ENCODE measurements at regions not wholly inside any gene's neighbourhood (a gene's known extent, or its start where the extent isn't known, plus 50 kb on each side); places are given as distances from the start of the nearest gene placed in this dataset.

DNA sequence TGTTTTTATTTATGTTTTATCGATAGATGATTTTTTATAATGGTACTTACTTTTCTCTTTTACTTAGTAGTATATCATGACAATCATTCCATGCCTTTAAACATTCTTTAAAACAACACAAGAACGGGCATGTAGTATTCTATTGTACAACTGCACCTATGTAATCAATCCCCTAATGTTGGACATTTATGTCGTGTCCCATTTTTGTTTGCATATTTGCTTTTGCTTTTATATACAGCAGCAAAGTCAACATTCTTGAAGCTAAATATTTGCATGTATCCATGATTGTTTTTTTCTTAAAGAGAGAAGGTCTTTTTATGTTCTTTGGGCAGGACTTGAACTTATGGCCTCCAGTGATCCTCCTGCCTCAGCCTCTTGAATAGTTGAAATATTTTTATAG is 527.0 kb upstream of the CLINT1 start:
- TF ChIP-seq, protein P1, sequence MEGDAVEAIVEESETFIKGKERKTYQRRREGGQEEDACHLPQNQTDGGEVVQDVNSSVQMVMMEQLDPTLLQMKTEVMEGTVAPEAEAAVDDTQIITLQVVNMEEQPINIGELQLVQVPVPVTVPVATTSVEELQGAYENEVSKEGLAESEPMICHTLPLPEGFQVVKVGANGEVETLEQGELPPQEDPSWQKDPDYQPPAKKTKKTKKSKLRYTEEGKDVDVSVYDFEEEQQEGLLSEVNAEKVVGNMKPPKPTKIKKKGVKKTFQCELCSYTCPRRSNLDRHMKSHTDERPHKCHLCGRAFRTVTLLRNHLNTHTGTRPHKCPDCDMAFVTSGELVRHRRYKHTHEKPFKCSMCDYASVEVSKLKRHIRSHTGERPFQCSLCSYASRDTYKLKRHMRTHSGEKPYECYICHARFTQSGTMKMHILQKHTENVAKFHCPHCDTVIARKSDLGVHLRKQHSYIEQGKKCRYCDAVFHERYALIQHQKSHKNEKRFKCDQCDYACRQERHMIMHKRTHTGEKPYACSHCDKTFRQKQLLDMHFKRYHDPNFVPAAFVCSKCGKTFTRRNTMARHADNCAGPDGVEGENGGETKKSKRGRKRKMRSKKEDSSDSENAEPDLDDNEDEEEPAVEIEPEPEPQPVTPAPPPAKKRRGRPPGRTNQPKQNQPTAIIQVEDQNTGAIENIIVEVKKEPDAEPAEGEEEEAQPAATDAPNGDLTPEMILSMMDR (IDR thresholded peaks at IDR 0.05) = no peak
- no peak for TF ChIP-seq POLR2A (IDR thresholded peaks at IDR 0.05)
- H3K4me3 ChIP-seq (ENCODE audit: low read depth, poor library complexity, severe bottlenecking) = no peak overlapping the region
- WGBS, 2 donors = 91 to 94% methylated on average over 3 of the region's 3 CpGs
- intact Hi-C loops (cut with DNase I; ENCODE audit: low total_unique reads) = no loop called here
- DNase-seq (ENCODE audit: low spot score in 2 of 2) = no peak

DNA sequence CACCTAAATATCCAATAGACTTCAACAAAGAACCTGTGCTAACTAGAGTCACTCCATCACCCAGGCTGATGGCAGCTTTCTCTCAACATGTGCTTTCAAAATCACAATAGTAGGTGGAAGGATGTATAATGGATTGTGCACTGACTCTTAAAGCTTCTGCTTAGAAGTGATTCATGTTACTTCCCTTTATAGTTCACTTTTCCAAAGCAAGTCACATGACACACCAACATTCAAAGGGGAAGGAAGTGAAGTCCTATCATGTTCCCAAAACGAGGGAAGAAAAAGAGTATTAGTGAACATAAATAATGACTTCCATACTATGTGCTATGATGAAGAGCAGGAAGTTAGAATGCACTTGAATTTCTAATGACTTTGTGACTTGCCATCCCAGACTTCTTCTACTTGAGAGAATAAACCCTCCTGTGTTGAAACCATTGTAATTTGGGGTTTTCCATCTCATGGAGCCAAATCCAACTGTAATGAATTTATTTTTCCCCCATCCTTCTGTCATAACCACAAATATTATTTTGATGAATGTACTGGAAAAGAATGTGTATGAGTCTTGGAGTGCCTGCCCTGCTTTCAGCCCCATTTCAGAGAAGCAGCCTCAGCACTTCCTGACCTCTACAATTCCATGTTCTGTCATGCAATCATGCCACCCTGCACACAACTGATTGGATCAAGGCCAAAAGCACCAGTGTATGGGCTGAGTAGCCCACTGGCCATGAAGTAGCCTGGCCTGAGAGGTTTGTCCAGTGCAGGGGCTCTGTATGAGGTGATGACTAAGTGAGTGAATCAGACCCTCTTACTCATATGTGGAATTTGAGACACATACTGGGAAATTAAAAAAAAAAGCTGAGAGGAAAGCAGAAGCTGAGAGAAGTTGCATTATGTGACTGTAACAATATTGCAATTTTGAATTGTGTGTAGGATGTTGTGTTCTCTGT is 525.9 kb upstream of the CLINT1 start:
- H3K4me3 ChIP-seq (ENCODE audit: low read depth, poor library complexity, severe bottlenecking) = no peak overlapping the region
- TF ChIP-seq, protein P1 (IDR thresholded peaks at IDR 0.05) = no peak
- TF ChIP-seq POLR2A (IDR thresholded peaks at IDR 0.05) = no peak
- WGBS, 2 donors = 36 to 38% methylated on average over 1 of the region's 1 CpG
- intact Hi-C loops (cut with DNase I; ENCODE audit: low total_unique reads) = no loop called here
- DNase-seq (ENCODE audit: low spot score in 2 of 2) = no peak

DNA sequence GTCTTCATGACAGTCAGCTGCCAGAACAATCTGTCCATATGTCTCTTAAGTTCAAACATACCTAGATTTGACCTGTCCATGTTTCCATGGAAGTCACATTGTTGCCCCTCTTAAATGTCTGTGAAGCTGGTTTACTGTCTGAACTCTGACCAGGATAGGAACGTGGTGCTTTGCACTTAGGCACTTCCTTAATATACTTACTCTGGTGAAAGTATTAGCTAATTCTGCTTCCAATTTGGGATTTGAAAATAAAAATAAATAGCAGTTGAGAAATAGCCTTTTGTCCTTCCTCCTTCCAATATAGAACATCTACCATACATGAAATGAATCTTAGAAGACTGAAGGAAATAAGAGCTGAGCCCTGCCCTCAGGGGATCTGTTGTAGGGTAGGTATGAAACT is 524.5 kb upstream of the CLINT1 start:
- no peak for DNase-seq (ENCODE audit: low spot score in 2 of 2)
- H3K4me3 ChIP-seq (ENCODE audit: low read depth, poor library complexity, severe bottlenecking) = no peak overlapping the region
- 45 to 52% methylated on average over 1 of the region's 1 CpG for WGBS, 2 donors
- intact Hi-C loops (cut with DNase I; ENCODE audit: low total_unique reads) = no loop called here
- no peak for TF ChIP-seq POLR2A (IDR thresholded peaks at IDR 0.05)
- TF ChIP-seq, protein P1 (IDR thresholded peaks at IDR 0.05) = no peak

DNA sequence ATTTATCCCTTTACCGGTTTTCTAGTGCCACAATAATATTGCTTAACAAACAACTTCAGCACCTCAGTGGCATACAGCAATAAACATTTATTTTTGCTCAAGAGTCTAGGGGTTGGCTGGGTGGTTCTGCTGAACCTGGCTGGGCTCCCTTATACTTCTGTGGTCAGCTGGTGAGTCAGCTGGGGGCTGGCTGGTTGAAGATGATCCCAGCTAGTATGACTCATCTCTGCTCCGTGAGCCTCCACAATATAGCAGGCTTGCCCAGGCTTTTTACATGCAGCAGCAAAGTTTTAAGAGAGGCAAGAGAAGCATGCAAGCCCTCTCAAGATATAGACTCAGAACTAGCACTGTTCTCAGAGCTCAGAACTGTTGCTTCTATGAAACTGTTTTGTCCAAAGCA is 523.5 kb upstream of the CLINT1 start:
- WGBS, 2 donors = 21 to 35% methylated on average over 2 of the region's 2 CpGs
- H3K4me3 ChIP-seq (ENCODE audit: low read depth, poor library complexity, severe bottlenecking) = no peak overlapping the region
- TF ChIP-seq, protein P1 (IDR thresholded peaks at IDR 0.05) = no peak
- TF ChIP-seq POLR2A (IDR thresholded peaks at IDR 0.05) = no peak
- peak; percentile 86 to 94 for DNase-seq (ENCODE audit: low spot score in 2 of 2)
- intact Hi-C loops (cut with DNase I; ENCODE audit: low total_unique reads) = no loop called here

DNA sequence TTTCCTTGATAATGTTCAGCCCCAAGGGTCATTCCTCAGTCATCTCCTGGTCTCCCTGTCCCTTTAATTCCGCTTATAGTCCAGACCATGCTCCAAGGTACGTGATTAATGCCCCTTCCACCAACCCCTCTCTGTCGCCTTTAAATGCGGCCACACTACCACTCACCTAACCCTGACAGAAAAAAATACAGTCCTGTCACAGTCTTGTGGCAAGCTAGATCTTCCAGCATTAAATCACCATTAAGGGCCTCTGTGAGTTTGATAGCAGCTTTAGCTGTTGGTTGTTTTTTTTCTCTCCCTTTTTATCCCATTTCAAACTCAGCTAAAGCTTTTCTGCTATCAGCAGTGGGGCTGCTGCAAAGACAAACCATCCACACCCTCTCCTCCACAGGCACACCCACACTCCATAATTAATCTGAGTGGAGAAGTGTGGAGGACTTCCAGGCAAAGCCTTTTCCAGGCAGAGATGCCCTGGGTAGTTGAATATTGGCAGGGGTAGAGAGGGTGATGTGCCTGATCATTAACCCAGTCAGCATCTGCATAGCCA is 522.7 kb upstream of the CLINT1 start:
- H3K4me3 ChIP-seq (ENCODE audit: low read depth, poor library complexity, severe bottlenecking) = no peak overlapping the region
- TF ChIP-seq POLR2A (IDR thresholded peaks at IDR 0.05) = no peak
- TF ChIP-seq, protein P1 (IDR thresholded peaks at IDR 0.05) = no peak
- 87 to 89% methylated on average over 4 of the region's 4 CpGs for WGBS, 2 donors
- no peak for DNase-seq (ENCODE audit: low spot score in 2 of 2)
- intact Hi-C loops (cut with DNase I; ENCODE audit: low total_unique reads) = no loop called here

All from lower leg skin (tissue), 4 donors.